CD14-positive monocyte (primary cell): ENCODE measurements at regions not wholly inside any gene's neighbourhood (a gene's known extent, or its start where the extent isn't known, plus 50 kb on each side); places are given as distances from the start of the nearest gene placed in this dataset.

Experiments used
- DNase-seq, 3 donors: peaks; one replicate each; pipeline ENCODE4 v3.0.0-alpha.2; 2011 to 2022
- H2AFZ ChIP-seq: 2 replicates; pipeline ENCODE4 v1.6.0; 2012; ENCODE audit warnings: mild to moderate bottlenecking, low read depth, low read length, inconsistent platforms; ENCODE audit not compliant: insufficient read depth, poor library complexity, severe bottlenecking
- H3K27ac ChIP-seq, 2 donors: 1 replicate in 1 of 2; 2 replicates in 1 of 2; pipeline ENCODE4 v1.5.1; 2012 to 2013; ENCODE audit warnings: low read length in 2 of 2, control low read depth in 1 of 2, inconsistent platforms in 1 of 2, low read depth in 1 of 2, mild to moderate bottlenecking in 1 of 2
- H3K27me3 ChIP-seq, 2 donors: one replicate each; pipeline versions ENCODE4 v1.6.0 to v1.6.1; 2011 to 2013; ENCODE audit warnings: low read length in 2 of 2; ENCODE audit not compliant: control insufficient read depth in 2 of 2, insufficient read depth in 2 of 2
- H3K36me3 ChIP-seq, 2 donors: replicated peaks in 1 of 2; 1 replicate in 1 of 2; 2 replicates in 1 of 2; pipeline versions ENCODE4 v1.5.1 to v1.6.1; 2012 to 2013; ENCODE audit warnings: low read length in 2 of 2, control low read depth in 1 of 2, inconsistent platforms in 1 of 2, mild to moderate bottlenecking in 1 of 2; ENCODE audit not compliant: insufficient read depth in 2 of 2, control insufficient read depth in 1 of 2
- H3K4me1 ChIP-seq, 2 donors: 1 replicate in 1 of 2; 2 replicates in 1 of 2; pipeline versions ENCODE4 v1.5.1 to v1.6.1; 2012 to 2013; ENCODE audit warnings: low read length in 2 of 2, control low read depth in 1 of 2, inconsistent platforms in 1 of 2, mild to moderate bottlenecking in 1 of 2, moderate library complexity in 1 of 2; ENCODE audit not compliant: insufficient read depth in 2 of 2, control insufficient read depth in 1 of 2
- H3K4me2 ChIP-seq: replicated peaks from 2 replicates; pipeline ENCODE3; 2012; ENCODE audit warnings: low read length, moderate library complexity, mild to moderate bottlenecking; ENCODE audit not compliant: poor library complexity, severe bottlenecking; ENCODE audit errors: extremely low read depth
- H3K4me3 ChIP-seq, 3 experiments: fragments of 200-600 bp in 1 of 3; sonication (generic) in 1 of 3; replicated peaks in 1 of 3; 1 replicate in 2 of 3; 2 replicates in 1 of 3; pipeline ENCODE4 v1.5.1; 2011 to 2013; ENCODE audit warnings: low read length in 3 of 3, mild to moderate bottlenecking in 3 of 3, control low read depth in 2 of 3, low read depth in 2 of 3, inconsistent platforms in 1 of 3, moderate library complexity in 1 of 3
- H3K79me2 ChIP-seq: 2 replicates; pipeline ENCODE4 v1.6.0; 2012; ENCODE audit warnings: mild to moderate bottlenecking, control low read depth, inconsistent platforms, low read length, moderate library complexity; ENCODE audit not compliant: insufficient read depth
- H3K9ac ChIP-seq: 2 replicates; pipeline ENCODE4 v1.6.0; 2017; ENCODE audit warnings: low read length, mild to moderate bottlenecking; ENCODE audit not compliant: insufficient read depth, poor library complexity, severe bottlenecking
- H3K9me3 ChIP-seq, 2 donors: replicated peaks in 1 of 2; 1 replicate in 1 of 2; 2 replicates in 1 of 2; pipeline versions ENCODE4 v1.5.1 to v1.6.1; 2012 to 2013; ENCODE audit warnings: low read length in 2 of 2, control low read depth in 1 of 2; ENCODE audit not compliant: control insufficient read depth in 1 of 2, insufficient read depth in 1 of 2
- H4K20me1 ChIP-seq: 2 replicates; pipeline ENCODE4 v1.6.0; 2012; ENCODE audit warnings: mild to moderate bottlenecking, low read length, control low read depth, moderate library complexity; ENCODE audit not compliant: insufficient read depth
- H3K27ac Mint-ChIP-seq, 7 donors: one replicate each; pipeline ENCODE4 v1.8.0; 2020; ENCODE audit warnings: mild to moderate bottlenecking in 7 of 7, mixed read lengths in 7 of 7, moderate library complexity in 6 of 7, inconsistent platforms in 2 of 7
- H3K27me3 Mint-ChIP-seq, 3 donors: one replicate each; pipeline ENCODE4 v1.8.0; 2021 to 2022; ENCODE audit warnings: low read depth in 3 of 3, mild to moderate bottlenecking in 3 of 3, mixed read lengths in 3 of 3, moderate library complexity in 3 of 3, inconsistent platforms in 1 of 3
- H3K36me3 Mint-ChIP-seq, 2 donors: one replicate each; pipeline ENCODE4 v1.8.0; 2020; ENCODE audit warnings: mixed read lengths in 2 of 2, inconsistent platforms in 1 of 2, mild to moderate bottlenecking in 1 of 2
- H3K4me1 Mint-ChIP-seq: one replicate; pipeline ENCODE4 v1.8.0; 2020; ENCODE audit warnings: mild to moderate bottlenecking, mixed read lengths
- H3K4me3 Mint-ChIP-seq, 2 donors: one replicate each; pipeline ENCODE4 v1.8.0; 2020; ENCODE audit warnings: mild to moderate bottlenecking in 2 of 2, mixed read lengths in 2 of 2, moderate library complexity in 1 of 2
- H3K9me3 Mint-ChIP-seq, 7 donors: one replicate each; pipeline ENCODE4 v1.8.0; 2020 to 2022; ENCODE audit warnings: mixed read lengths in 7 of 7, mild to moderate bottlenecking in 6 of 7, moderate library complexity in 6 of 7, inconsistent platforms in 2 of 7
- CTCF ChIP-seq: fragments of 200-600 bp; IDR thresholded peaks from one replicate; pipeline ENCODE4 v1.8.0; 2022; ENCODE audit warnings: antibody characterized with exemption, mild to moderate bottlenecking
- WGBS: methylation state at CpG from one replicate; pipeline ENCODE4 v1.1.5; 2013; ENCODE audit warnings: missing lambda C conversion rate; ENCODE audit not compliant: insufficient coverage; 5-methylcytosine and 5-hydroxymethylcytosine counted together
- intact Hi-C, 2 donors: fragments of 100-400 bp; cut with micrococcal nuclease; formaldehyde crosslinking; loops; one replicate each; pipeline versions ENCODE4 v1.15.0 to v1.15.1; 2023

GRCh38 chr3:73215281-73215680 lies 153.8 kb downstream of the EBLN2 start:
- Mint-ChIP-seq H3K36me3 (no peaks in the 10 kb centered on the region), H3K4me3 (no peak overlapping the region), H3K4me1 (no peaks in the 10 kb centered on the region), H3K27ac (no peak overlapping the region), H3K9me3 (peaks cover 0 to 13% (median 5%) of the 10 kb centered on the region in 7 donors), H3K27me3 (peaks cover 0 to 2% (median 1%) of the 10 kb centered on the region in 3 donors)
- no peak overlapping the region for H3K4me2 ChIP-seq
- H3K9ac ChIP-seq, result no peak overlapping the region
- H3K36me3 ChIP-seq, result no peaks in the 10 kb centered on the region
- no peak overlapping the region for H3K27ac ChIP-seq
- H3K4me1 ChIP-seq, result no peaks in the 10 kb centered on the region
- H3K4me3 ChIP-seq, result no peak overlapping the region
- no peaks in the 10 kb centered on the region for H3K79me2 ChIP-seq
- WGBS, result no CpG with 5 or more reads among the region's 1 CpG
- no peaks in the 10 kb centered on the region for H3K9me3 ChIP-seq
- no peaks in the 10 kb centered on the region for H4K20me1 ChIP-seq
- intact Hi-C loops, result no loop called here
- TF ChIP-seq CTCF, result no peak
- H2AFZ ChIP-seq, result no peak overlapping the region
- no peak for DNase-seq
- no peaks in the 10 kb centered on the region for H3K27me3 ChIP-seq

GRCh38 chr3:73215901-73216300 lies 154.4 kb downstream of the EBLN2 start:
- no peak overlapping the region for H2AFZ ChIP-seq
- no peaks in the 10 kb centered on the region for H3K36me3 Mint-ChIP-seq
- H3K27ac Mint-ChIP-seq, result no peak overlapping the region
- H3K9me3 ChIP-seq, result no peaks in the 10 kb centered on the region
- H3K79me2 ChIP-seq, result no peaks in the 10 kb centered on the region
- no peak overlapping the region for H3K9ac ChIP-seq
- H3K27me3 Mint-ChIP-seq, result peaks cover 0 to 2% (median 1%) of the 10 kb centered on the region in 3 donors
- no peaks in the 10 kb centered on the region for H3K36me3 ChIP-seq
- no peak for TF ChIP-seq CTCF
- intact Hi-C loops, result no loop called here
- no peak for DNase-seq
- no peaks in the 10 kb centered on the region for H4K20me1 ChIP-seq
- no peak overlapping the region for H3K4me3 Mint-ChIP-seq
- H3K27me3 ChIP-seq, result no peaks in the 10 kb centered on the region
- no peaks in the 10 kb centered on the region for H3K4me1 Mint-ChIP-seq
- no peak overlapping the region for H3K4me2 ChIP-seq
- H3K27ac ChIP-seq, result no peak overlapping the region
- peaks cover 0 to 13% (median 5%) of the 10 kb centered on the region in 7 donors for H3K9me3 Mint-ChIP-seq
- H3K4me1 ChIP-seq, result no peaks in the 10 kb centered on the region
- H3K4me3 ChIP-seq, result no peak overlapping the region
- no CpG with 5 or more reads among the region's 4 CpGs for WGBS
